Nephron (organoid): ENCODE measurements at regions not wholly inside any gene's neighbourhood (a gene's known extent, or its start where the extent isn't known, plus 50 kb on each side); places are given as distances from the start of the nearest gene placed in this dataset.

Source experiments
- H3K27ac Mint-ChIP-seq, 3 experiments: 2 replicates each; pipeline ENCODE4 v1.8.0; 2020; ENCODE audit warnings: mixed read lengths in 3 of 3, mild to moderate bottlenecking in 2 of 3, moderate library complexity in 1 of 3
- H3K27me3 Mint-ChIP-seq: 2 replicates; pipeline ENCODE4 v1.8.0; 2021; ENCODE audit warnings: low read depth, mild to moderate bottlenecking, moderate library complexity, mixed read lengths
- H3K36me3 Mint-ChIP-seq: 2 replicates; pipeline ENCODE4 v1.8.0; 2020; ENCODE audit warnings: low read depth, mixed read lengths
- H3K4me1 Mint-ChIP-seq: 2 replicates; pipeline ENCODE4 v1.8.0; 2020; ENCODE audit warnings: mixed read lengths
- H3K4me3 Mint-ChIP-seq, 3 experiments: 2 replicates each; pipeline ENCODE4 v1.8.0; 2020; ENCODE audit warnings: mild to moderate bottlenecking in 3 of 3, mixed read lengths in 3 of 3, moderate library complexity in 2 of 3
- H3K9me3 Mint-ChIP-seq: 2 replicates; pipeline ENCODE4 v1.8.0; 2020; ENCODE audit warnings: mixed read lengths
- CTCF ChIP-seq, 3 experiments: fragments of 200-600 bp; sonication (generic); IDR thresholded peaks; one replicate each; pipeline ENCODE4 v1.5.0; 2021; ENCODE audit warnings: antibody characterized with exemption in 3 of 3; ENCODE audit not compliant: unreplicated experiment in 3 of 3

GRCh38 chr14:46058964-46059563 is 592.5 kb downstream of the RPL10L start:
- H3K4me1 Mint-ChIP-seq: no peaks in the 10 kb centered on the region
- no peaks in the 10 kb centered on the region for H3K27me3 Mint-ChIP-seq
- TF ChIP-seq CTCF (IDR thresholded peaks at IDR 0.05; ENCODE audit: unreplicated experiment in 3 of 3): no peak
- no peak overlapping the region for H3K4me3 Mint-ChIP-seq
- H3K9me3 Mint-ChIP-seq: no peaks in the 10 kb centered on the region
- no peak overlapping the region for H3K27ac Mint-ChIP-seq
- H3K36me3 Mint-ChIP-seq: no peaks in the 10 kb centered on the region

GRCh38 chr14:46057799-46058198 is 593.8 kb downstream of the RPL10L start:
- no peaks in the 10 kb centered on the region for H3K36me3 Mint-ChIP-seq
- no peaks in the 10 kb centered on the region for H3K9me3 Mint-ChIP-seq
- no peaks in the 10 kb centered on the region for H3K4me1 Mint-ChIP-seq
- no peak overlapping the region for H3K27ac Mint-ChIP-seq
- no peaks in the 10 kb centered on the region for H3K27me3 Mint-ChIP-seq
- no peak overlapping the region for H3K4me3 Mint-ChIP-seq
- TF ChIP-seq CTCF (IDR thresholded peaks at IDR 0.05; ENCODE audit: unreplicated experiment in 3 of 3): no peak

GRCh38 chr14:46054526-46054925 is 597.1 kb downstream of the RPL10L start:
- Mint-ChIP-seq H3K9me3 (no peaks in the 10 kb centered on the region), H3K36me3 (no peaks in the 10 kb centered on the region)

GRCh38 chr14:46053221-46053620 is 598.4 kb downstream of the RPL10L start:
- Mint-ChIP-seq H3K36me3 (no peaks in the 10 kb centered on the region), H3K9me3 (no peaks in the 10 kb centered on the region), H3K27ac (no peak overlapping the region), H3K4me3 (no peak overlapping the region), H3K27me3 (no peaks in the 10 kb centered on the region), H3K4me1 (no peaks in the 10 kb centered on the region)
- TF ChIP-seq CTCF (IDR thresholded peaks at IDR 0.05; ENCODE audit: unreplicated experiment in 3 of 3): no peak

More at GRCh38 chr14:46054526-46054925, 597.1 kb downstream of the RPL10L start:
- Mint-ChIP-seq H3K27ac (no peak overlapping the region), H3K4me3 (no peak overlapping the region), H3K27me3 (no peaks in the 10 kb centered on the region), H3K4me1 (no peaks in the 10 kb centered on the region)
- TF ChIP-seq CTCF (IDR thresholded peaks at IDR 0.05; ENCODE audit: unreplicated experiment in 3 of 3): no peak

- no peaks in the 10 kb centered on the region for H3K27me3 Mint-ChIP-seq
Observed at GRCh38 chr14:46051796-46052195, 599.8 kb downstream of the RPL10L start.

More at GRCh38 chr14:46051796-46052195, 599.8 kb downstream of the RPL10L start:
- TF ChIP-seq CTCF (IDR thresholded peaks at IDR 0.05; ENCODE audit: unreplicated experiment in 3 of 3): no peak
- Mint-ChIP-seq H3K9me3 (no peaks in the 10 kb centered on the region), H3K27ac (no peak overlapping the region), H3K36me3 (no peaks in the 10 kb centered on the region), H3K4me3 (no peak overlapping the region), H3K4me1 (no peaks in the 10 kb centered on the region)
